GM19452 (cell line): ENCODE measurements at regions not wholly inside any gene's neighbourhood (a gene's known extent, or its start where the extent isn't known, plus 50 kb on each side); places are given as distances from the start of the nearest gene placed in this dataset.

Experiments used
- ATAC-seq: cut with Tn5 transposase; IDR thresholded peaks from one replicate; pipeline ENCODE4 v1.9.1; 2021; ENCODE audit not compliant: unreplicated experiment

- ATAC-seq, result peak; percentile 91
These were observed 206.6 kb upstream of the RFX3 start for GRCh38 chr9:3732077-3733038.

- peak; percentile 38 for ATAC-seq
These were observed 204.7 kb upstream of the RFX3 start for GRCh38 chr9:3730511-3730922.

DNA sequence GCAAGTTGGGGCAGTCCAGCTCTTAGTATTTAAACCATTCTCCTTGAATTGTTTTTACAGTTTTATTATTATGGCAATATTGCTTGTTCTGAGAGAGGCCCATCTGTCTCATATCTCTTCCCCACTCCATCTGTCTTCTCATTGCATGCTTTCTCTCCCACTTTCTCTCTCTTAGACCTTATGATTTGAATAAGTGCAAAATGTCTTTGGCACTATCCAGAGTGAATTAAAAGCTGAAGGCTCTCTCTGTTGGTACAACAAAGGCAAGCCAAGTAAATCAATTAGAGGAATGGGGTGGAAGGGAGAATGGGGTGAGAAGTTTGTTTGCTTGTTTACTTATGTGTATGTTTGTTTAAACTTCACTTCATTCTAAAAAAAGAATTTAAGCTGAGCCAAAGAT is 195.3 kb upstream of the RFX3 start:
- ATAC-seq, result no peak

DNA sequence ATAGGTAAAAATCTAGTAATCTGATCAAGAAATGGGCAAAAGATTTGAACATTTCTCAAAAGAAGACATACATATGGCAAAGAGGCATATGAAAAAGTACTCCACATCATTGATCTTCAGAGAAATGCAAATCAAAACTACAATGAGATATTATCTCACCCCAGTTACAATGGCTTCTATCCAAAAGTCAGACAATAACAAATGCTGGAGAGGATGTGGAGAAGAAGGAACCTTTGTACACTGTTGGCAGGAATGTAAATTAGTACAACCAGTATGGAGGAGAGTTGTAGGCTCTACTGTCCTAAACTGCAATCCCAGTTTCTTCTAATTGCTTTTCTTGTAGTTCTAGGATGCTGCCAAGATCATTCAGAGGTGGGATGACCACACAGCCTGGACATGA is 193.5 kb upstream of the RFX3 start:
- no peak for ATAC-seq

DNA sequence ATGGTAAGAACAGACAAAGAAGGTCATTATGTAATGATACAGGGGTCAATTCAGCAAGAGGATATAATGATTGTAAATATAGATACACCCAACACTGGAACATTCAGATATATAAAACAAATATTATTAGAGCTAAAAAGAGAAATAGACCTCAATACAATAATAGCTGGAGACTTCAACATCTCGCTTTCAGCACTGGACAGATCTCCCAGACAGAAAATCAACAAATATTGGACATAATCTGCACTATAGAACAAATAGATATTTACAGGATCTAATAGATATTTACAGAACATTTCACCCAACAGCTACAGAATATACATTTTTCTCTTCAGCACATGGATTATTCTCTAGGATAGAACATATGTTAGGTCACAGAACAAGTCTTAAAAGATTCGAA is 190.6 kb upstream of the RFX3 start:
- ATAC-seq, result no peak

- ATAC-seq, result no peak
These were observed 182.9 kb upstream of the RFX3 start for GRCh38 chr9:3708751-3709150.

DNA sequence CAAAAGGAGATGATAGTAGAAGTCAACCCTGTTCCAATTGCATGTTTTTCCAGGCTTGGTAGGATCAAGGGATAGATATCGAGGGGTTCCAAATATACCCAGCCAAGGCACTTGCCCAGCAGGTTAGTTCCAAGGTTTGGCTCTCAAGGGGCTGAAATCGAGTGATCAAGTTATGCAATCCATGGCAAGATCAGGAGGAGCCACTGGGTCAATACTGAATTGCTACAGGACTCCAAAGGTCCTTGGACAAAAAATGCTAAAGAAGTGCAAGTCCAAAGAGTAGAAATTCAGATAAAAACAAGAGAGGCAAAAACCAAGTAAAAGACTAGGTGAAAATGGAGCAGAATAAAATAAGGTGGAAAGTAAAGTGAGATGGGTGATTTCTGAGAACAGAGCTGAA is 179.1 kb upstream of the RFX3 start:
- no peak for ATAC-seq

GRCh38 chr9:3700772-3701171 is 175.0 kb upstream of the RFX3 start:
- no peak for ATAC-seq

- ATAC-seq, result no peak
These were observed 174.1 kb upstream of the RFX3 start for GRCh38 chr9:3699883-3700282.

DNA sequence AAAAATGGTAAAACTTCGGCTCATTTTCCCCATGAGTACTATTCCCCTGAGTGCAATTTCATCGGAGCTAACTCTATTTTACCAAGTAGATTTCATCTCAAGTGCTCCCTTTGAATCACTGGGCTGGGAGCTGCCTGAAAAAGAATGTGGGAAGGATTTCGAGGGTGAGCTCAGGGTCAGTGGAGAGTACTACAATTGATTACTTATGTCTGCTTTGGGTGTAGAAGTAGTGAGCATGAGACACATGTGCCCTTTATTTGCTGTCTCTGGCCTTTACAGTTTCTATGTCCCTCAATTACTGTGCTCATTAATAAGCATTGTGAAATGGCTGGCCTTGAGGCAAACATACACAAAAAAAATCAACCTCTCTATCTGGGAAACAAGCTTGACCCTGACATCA is 172.7 kb upstream of the RFX3 start:
- ATAC-seq, result no peak

- ATAC-seq, result no peak
These were observed 172.3 kb upstream of the RFX3 start for GRCh38 chr9:3698076-3698475.

DNA sequence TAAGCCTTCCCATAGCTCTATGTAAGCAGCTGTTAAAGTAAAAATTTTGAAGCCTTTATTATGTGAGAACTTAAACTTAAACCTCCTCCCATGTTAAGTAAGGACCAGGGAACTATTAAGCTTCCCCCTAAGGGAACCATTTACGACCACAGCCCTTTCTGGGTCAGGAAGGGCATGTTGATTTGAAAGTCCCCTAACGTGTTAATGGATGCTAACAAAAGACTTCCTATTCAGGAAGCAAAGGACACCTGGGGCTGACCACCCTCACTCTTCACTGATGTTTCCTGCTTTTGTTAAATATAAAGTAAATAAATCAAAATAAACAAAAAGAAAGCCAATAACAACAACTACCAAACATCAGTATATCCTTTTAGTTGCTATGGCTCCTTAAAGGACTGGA is 170.6 kb upstream of the RFX3 start:
- ATAC-seq, result no peak

GRCh38 chr9:3692606-3693005 is 166.8 kb upstream of the RFX3 start:
- ATAC-seq, result no peak

DNA sequence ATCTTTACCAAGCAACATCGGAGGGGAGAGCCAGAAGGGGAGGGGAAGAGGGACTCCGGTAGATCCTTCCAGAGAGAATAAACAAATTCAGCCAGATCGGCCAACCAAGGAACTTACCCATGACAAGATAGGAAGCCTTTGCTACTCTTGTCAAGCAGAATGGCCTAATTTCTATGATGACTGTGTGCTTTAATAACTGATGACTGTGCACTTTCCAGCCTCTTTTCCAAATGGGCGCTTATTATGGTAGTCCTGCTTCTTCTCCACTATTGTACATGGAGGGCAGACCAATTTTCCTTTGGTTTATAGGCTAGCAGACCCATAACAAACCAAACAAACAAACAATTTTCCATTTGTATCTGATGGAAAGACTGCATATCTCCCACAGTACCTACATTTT is 163.8 kb upstream of the RFX3 start:
- ATAC-seq, result no peak

DNA sequence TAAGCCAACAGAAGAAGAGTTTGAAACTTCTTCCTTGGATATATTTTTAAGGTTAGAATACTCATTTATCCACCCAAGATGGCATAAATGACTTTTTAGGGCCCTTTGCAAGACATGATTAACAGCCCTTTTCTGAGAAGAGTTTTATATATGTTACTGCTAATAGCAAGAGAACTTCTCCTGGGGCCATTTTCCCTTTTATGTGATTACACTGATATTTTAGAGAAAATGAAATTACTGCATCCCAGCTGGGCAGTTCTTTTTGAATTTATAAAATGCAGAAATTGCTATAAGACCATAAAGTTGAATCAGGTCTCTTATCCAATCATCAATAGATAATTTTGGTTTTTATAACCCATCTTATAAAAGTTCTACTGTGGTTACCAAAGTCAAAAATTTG is 161.3 kb upstream of the RFX3 start:
- no peak for ATAC-seq

- ATAC-seq, result no peak
These were observed 156.4 kb upstream of the RFX3 start for GRCh38 chr9:3682186-3682585.

GRCh38 chr9:3677541-3677940 is 151.7 kb upstream of the RFX3 start:
- ATAC-seq, result no peak

GRCh38 chr9:3676766-3677165 is 151.0 kb upstream of the RFX3 start:
- no peak for ATAC-seq

GRCh38 chr9:3675946-3676345 is 150.1 kb upstream of the RFX3 start:
- ATAC-seq, result no peak

- ATAC-seq, result no peak
These were observed 148.8 kb upstream of the RFX3 start for GRCh38 chr9:3674561-3674960.

- no peak for ATAC-seq
These were observed 146.6 kb upstream of the RFX3 start for GRCh38 chr9:3672399-3672798.

GRCh38 chr9:3664044-3664443 is 138.2 kb upstream of the RFX3 start:
- no peak for ATAC-seq

- ATAC-seq, result no peak
These were observed 136.9 kb upstream of the RFX3 start for GRCh38 chr9:3662671-3663070.
